Panc1 (cell line): ENCODE measurements at regions not wholly inside any gene's neighbourhood (a gene's known extent, or its start where the extent isn't known, plus 50 kb on each side); places are given as distances from the start of the nearest gene placed in this dataset.

Source experiments
- CTCF ChIP-seq: fragments of 450-650 bp; IDR thresholded peaks from 2 replicates; pipeline ENCODE4 v1.5.1; 2017; ENCODE audit warnings: mild to moderate bottlenecking
- REST ChIP-seq, 2 experiments: IDR thresholded peaks; 2 replicates each; pipeline ENCODE4 v1.6.1; 2011 to 2012; ENCODE audit warnings: low read depth in 2 of 2, control low read depth in 1 of 2, low read length in 1 of 2, mild to moderate bottlenecking in 1 of 2, moderate library complexity in 1 of 2; ENCODE audit not compliant: insufficient read depth in 1 of 2
- SIN3A ChIP-seq: IDR thresholded peaks from 2 replicates; pipeline ENCODE4 v1.6.1; 2012; ENCODE audit warnings: low read depth, mild to moderate bottlenecking, low read length, moderate library complexity, borderline replicate concordance; ENCODE audit not compliant: insufficient read depth
- TCF7L2 ChIP-seq: IDR thresholded peaks from 2 replicates; pipeline ENCODE4 v1.6.1; 2011; ENCODE audit warnings: mild to moderate bottlenecking, low read depth, low read length, inconsistent platforms

GRCh38 chr2:36147670-36148390 lies 207.7 kb upstream of the CRIM1 start:
- TF ChIP-seq CTCF = no peak
- TF ChIP-seq TCF7L2 = no peak
- no peak for TF ChIP-seq SIN3A
- TF ChIP-seq REST (IDR thresholded peaks at IDR 0.05; ENCODE audit: insufficient read depth in 1 of 2, low read depth in 2 of 2, low read length in 1 of 2) = no peak
